ENCODE measurements at regions not wholly inside any gene's neighbourhood (a gene's known extent, or its start where the extent isn't known, plus 50 kb on each side); places are given as distances from the start of the nearest gene placed in this dataset.

DNA sequence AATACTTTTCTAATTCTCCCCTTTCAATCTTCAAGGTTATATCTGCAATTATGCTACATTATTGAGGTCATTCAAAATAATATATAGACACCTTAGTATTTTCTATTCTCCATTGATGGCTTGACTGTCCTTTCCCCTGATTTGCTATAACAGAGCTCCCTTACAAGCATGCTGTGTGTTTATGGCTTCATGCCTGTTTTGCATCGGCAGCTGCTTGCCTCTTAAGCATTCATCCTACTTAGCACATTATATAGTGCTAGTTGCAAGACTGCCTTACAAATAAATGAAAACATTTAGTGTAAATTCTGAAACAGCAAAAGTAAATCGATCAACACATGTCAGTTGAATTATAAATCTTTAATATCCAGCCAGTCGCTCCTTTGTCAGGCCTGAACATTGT is 476.2 kb upstream of the POU3F2 start:
- Histone ChIP-seq H3K4me3 (no peak overlapping the region), H3K27ac (no peak overlapping the region), H3K36me3 (replicated peaks in 1 of 2; ENCODE audit: insufficient read depth in 1 of 2, low read depth in 2 of 2) (no peaks in the 10 kb centered on the region), H3K9me3 (no peaks in the 10 kb centered on the region), H3K4me1 (no peaks in the 10 kb centered on the region), H3K27me3 (no peaks in the 10 kb centered on the region)
- intact Hi-C loops (cut with DNase I), result no loop called here
- TF ChIP-seq, protein P1, sequence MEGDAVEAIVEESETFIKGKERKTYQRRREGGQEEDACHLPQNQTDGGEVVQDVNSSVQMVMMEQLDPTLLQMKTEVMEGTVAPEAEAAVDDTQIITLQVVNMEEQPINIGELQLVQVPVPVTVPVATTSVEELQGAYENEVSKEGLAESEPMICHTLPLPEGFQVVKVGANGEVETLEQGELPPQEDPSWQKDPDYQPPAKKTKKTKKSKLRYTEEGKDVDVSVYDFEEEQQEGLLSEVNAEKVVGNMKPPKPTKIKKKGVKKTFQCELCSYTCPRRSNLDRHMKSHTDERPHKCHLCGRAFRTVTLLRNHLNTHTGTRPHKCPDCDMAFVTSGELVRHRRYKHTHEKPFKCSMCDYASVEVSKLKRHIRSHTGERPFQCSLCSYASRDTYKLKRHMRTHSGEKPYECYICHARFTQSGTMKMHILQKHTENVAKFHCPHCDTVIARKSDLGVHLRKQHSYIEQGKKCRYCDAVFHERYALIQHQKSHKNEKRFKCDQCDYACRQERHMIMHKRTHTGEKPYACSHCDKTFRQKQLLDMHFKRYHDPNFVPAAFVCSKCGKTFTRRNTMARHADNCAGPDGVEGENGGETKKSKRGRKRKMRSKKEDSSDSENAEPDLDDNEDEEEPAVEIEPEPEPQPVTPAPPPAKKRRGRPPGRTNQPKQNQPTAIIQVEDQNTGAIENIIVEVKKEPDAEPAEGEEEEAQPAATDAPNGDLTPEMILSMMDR (IDR thresholded peaks at IDR 0.05), result no peak
- no peak for TF ChIP-seq POLR2A (IDR thresholded peaks at IDR 0.05)
- 53 to 64% methylated on average over 3 of the region's 3 CpGs for WGBS, 2 donors
- no peak for ATAC-seq
- no peak for DNase-seq

DNA sequence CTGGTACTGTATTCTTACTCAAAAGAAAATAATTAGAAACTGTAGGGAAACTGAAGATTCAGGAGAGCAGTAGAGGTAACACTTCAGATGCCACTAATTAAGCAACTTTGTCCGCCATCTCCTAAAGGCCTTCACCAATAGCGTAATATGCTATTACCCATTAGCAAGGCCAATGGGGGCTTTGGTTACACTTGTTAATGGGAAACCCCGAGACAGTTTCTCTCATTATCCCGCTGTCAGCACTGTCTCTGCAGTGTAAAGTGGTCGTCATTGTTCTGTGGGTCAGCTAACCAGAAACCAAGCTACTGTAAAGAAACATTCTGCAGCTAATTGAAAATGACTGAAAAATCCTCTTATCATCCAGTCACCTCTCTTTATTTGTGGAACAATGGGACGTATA is 468.0 kb upstream of the POU3F2 start:
- Histone ChIP-seq H3K27me3 (no peaks in the 10 kb centered on the region), H3K4me1 (no peaks in the 10 kb centered on the region), H3K36me3 (replicated peaks in 1 of 2; ENCODE audit: insufficient read depth in 1 of 2, low read depth in 2 of 2) (no peaks in the 10 kb centered on the region), H3K4me3 (no peak overlapping the region), H3K27ac (no peak overlapping the region), H3K9me3 (no peaks in the 10 kb centered on the region)
- no peak for TF ChIP-seq POLR2A (IDR thresholded peaks at IDR 0.05)
- TF ChIP-seq, protein P1 (IDR thresholded peaks at IDR 0.05), result no peak
- 51 to 57% methylated on average over 6 of the region's 6 CpGs for WGBS, 2 donors
- DNase-seq (no peak), ATAC-seq (no peak)
- intact Hi-C loops (cut with DNase I), result no loop called here

DNA sequence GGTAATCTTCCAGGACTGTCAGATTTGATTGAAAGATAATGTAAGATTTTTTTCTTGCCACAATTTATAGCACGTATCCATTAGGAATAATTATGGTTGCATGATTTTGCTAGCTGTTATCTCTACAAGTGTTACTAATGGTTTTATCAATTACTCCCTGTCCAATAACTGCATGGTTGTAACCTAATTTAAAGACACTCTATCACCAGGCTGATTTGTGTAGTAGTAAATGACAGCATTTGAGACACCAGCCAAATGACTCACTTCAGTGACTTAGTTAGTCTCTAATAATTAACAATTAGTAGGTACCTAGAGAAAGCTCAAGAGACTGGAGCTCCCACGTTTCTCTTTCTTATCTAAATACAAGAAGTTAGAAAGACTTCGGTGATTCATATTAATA is 453.8 kb upstream of the POU3F2 start:
- H3K36me3 ChIP-seq (replicated peaks in 1 of 2; ENCODE audit: insufficient read depth in 1 of 2, low read depth in 2 of 2), result no peaks in the 10 kb centered on the region
- H3K27ac ChIP-seq, result no peak overlapping the region
- H3K9me3 ChIP-seq, result no peaks in the 10 kb centered on the region
- no peak for DNase-seq
- 30 to 36% methylated on average over 3 of the region's 3 CpGs for WGBS, 2 donors
- H3K4me3 ChIP-seq, result no peak overlapping the region
- intact Hi-C loops (cut with DNase I), result no loop called here
- no peak for TF ChIP-seq POLR2A (IDR thresholded peaks at IDR 0.05)
- no peaks in the 10 kb centered on the region for H3K4me1 ChIP-seq
- no peaks in the 10 kb centered on the region for H3K27me3 ChIP-seq
- no peak for ATAC-seq

DNA sequence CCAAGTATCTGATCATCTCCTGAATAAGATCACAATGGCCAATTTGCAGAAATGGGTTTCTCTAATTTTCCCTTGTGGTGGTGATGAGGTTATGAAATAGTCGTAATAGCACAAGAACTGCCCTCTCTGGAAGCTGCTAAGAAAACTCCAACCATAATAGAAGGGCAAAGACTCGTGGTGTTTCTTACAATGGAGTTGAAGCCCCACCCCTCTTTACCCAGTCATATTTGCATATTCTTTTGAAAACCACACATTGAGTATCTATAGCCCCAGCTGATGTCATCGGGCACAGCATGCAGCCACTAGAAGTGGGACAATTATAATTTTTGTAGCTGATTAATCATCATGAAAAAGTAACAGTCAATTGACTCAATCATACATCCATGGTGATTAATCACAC is 452.1 kb upstream of the POU3F2 start:
- no peak overlapping the region for H3K27ac ChIP-seq
- ATAC-seq, result no peak
- no peak for DNase-seq
- intact Hi-C loops (cut with DNase I), result no loop called here
- H3K4me1 ChIP-seq, result no peaks in the 10 kb centered on the region
- WGBS, 2 donors, result 57 to 59% methylated on average over 3 of the region's 3 CpGs
- no peak for TF ChIP-seq POLR2A (IDR thresholded peaks at IDR 0.05)
- TF ChIP-seq, protein P1 (IDR thresholded peaks at IDR 0.05), result no peak
- H3K4me3 ChIP-seq, result no peak overlapping the region
- H3K36me3 ChIP-seq (replicated peaks in 1 of 2; ENCODE audit: insufficient read depth in 1 of 2, low read depth in 2 of 2), result no peaks in the 10 kb centered on the region
- H3K9me3 ChIP-seq, result no peaks in the 10 kb centered on the region
- no peaks in the 10 kb centered on the region for H3K27me3 ChIP-seq

DNA sequence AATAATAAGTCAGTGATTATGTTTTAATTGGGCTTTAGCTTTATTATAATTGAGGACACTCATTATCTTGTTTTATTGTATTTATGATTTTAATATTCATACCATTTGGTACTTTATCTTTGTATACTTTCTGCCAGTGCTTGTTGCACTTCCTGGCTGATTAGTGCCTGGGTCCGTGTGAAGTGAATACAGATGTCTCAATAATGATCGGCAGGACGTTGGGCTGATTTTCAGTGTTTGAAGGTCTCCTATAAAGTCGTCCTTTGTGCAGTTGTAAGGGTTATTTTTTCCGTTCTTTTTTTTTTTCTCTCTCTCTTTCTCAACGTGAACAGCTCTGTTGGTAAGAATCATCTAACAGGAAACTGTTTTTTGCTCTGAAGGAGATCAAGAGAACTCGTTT is 450.0 kb upstream of the POU3F2 start:
- 19 to 21% methylated on average over 7 of the region's 7 CpGs for WGBS, 2 donors
- no peak overlapping the region for H3K27ac ChIP-seq
- H3K27me3 ChIP-seq, result no peaks in the 10 kb centered on the region
- no peaks in the 10 kb centered on the region for H3K9me3 ChIP-seq
- DNase-seq (no peak), ATAC-seq (no peak)
- TF ChIP-seq, protein P1 (IDR thresholded peaks at IDR 0.05), result no peak
- no peak for TF ChIP-seq POLR2A (IDR thresholded peaks at IDR 0.05)
- intact Hi-C loops (cut with DNase I), result no loop called here
- H3K4me1 ChIP-seq, result no peaks in the 10 kb centered on the region
- H3K4me3 ChIP-seq, result no peak overlapping the region
- no peaks in the 10 kb centered on the region for H3K36me3 ChIP-seq (replicated peaks in 1 of 2; ENCODE audit: insufficient read depth in 1 of 2, low read depth in 2 of 2)
